ENCODE measurements at regions not wholly inside any gene's neighbourhood (a gene's known extent, or its start where the extent isn't known, plus 50 kb on each side); places are given as distances from the start of the nearest gene placed in this dataset.
"Not testable (repeated sequence)": the region's sequence is repeated elsewhere in the genome, so short reads cannot be mapped to it uniquely, and the experiment has no call there.

DNA sequence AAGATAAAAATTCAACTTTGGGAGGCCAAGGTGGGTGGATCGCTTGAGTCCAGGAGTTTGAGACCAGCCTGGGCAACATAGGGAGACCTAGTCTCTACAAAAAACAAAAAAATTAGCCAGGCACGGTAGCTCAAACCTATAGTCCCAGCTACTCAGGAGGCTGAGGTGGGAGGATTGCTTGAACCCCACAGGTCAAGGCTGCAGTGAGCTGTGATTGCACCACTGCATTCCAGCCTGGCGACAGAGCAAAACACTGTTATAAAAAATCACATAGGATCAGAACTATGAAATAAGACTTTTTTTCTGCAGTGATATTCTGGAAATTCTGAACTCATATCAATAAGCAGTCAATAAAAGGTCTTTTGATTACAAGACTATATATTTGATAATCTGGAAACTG lies 186.1 kb downstream of the SAMD5 start:
- not testable (repeated sequence) for TF ChIP-seq POLR2A (IDR thresholded peaks at IDR 0.05; ENCODE audit: extremely low read depth, insufficient read length); CTCF (IDR thresholded peaks at IDR 0.05; ENCODE audit: low read depth, low read length); MAX (IDR thresholded peaks at IDR 0.05; ENCODE audit: low read depth, low read length)
